Activated T-helper 1 cell treated with anti-CD3 and anti-CD28 coated beads, Interleukin-12 subunit alpha, Interleukin-12 subunit beta, Interleukin-2, Interleukin-4 antibody, amounts not matched to agents 30 ng/mL and 10 ng/mL and 1 ng/mL, durations not matched to agents 14 hours and 24 hours and 36 hours (primary cell): ENCODE measurements at regions not wholly inside any gene's neighbourhood (a gene's known extent, or its start where the extent isn't known, plus 50 kb on each side); places are given as distances from the start of the nearest gene placed in this dataset.

Experiments used
- DNase-seq: peaks from one replicate; pipeline ENCODE4 v3.0.0; 2021; ENCODE audit warnings: low spot score
- H3K27ac Mint-ChIP-seq: one replicate; pipeline ENCODE4 v1.8.0; 2021; ENCODE audit warnings: mild to moderate bottlenecking, mixed read lengths
- H3K27me3 Mint-ChIP-seq: one replicate; pipeline ENCODE4 v1.8.0; 2022; ENCODE audit warnings: mild to moderate bottlenecking, moderate library complexity, mixed read lengths; ENCODE audit not compliant: insufficient read depth
- H3K36me3 Mint-ChIP-seq: one replicate; pipeline ENCODE4 v1.8.0; 2021; ENCODE audit warnings: low read depth, mixed read lengths
- H3K4me1 Mint-ChIP-seq: one replicate; pipeline ENCODE4 v1.8.0; 2021; ENCODE audit warnings: low read depth, mixed read lengths
- H3K4me3 Mint-ChIP-seq: one replicate; pipeline ENCODE4 v1.8.0; 2021; ENCODE audit warnings: mild to moderate bottlenecking, moderate library complexity, mixed read lengths
- H3K9me3 Mint-ChIP-seq: one replicate; pipeline ENCODE4 v1.8.0; 2021; ENCODE audit warnings: mixed read lengths
- intact Hi-C: fragments of 100-400 bp; cut with micrococcal nuclease; formaldehyde crosslinking; loops from one replicate; pipeline ENCODE4 v1.15.1; 2024

DNA sequence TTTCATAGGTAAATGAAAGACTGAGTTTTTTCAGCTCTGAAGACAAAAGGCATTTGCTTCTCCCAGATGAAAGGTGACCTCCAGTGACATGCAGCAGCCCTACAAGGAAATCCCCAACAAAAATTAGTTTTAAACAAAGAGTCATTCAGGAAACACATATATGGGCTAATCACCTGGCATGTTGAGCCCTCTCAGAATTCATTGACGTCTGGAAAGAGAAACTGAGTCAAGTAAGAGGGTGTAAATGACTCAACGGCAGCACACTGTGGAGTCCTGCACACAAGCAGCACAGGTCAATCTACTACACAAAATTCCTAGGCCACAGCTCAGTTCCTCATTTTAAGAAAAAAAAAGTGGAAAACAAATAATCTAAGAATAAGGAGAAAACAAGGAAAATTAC, 592.3 kb downstream of the EPHA7 start:
- Mint-ChIP-seq H3K9me3 (no peaks in the 10 kb centered on the region), H3K27me3 (no peaks in the 10 kb centered on the region), H3K27ac (no peak overlapping the region), H3K36me3 (no peaks in the 10 kb centered on the region), H3K4me1 (no peaks in the 10 kb centered on the region), H3K4me3 (no peak overlapping the region)
- no peak for DNase-seq
- intact Hi-C loops = no loop called here

DNA sequence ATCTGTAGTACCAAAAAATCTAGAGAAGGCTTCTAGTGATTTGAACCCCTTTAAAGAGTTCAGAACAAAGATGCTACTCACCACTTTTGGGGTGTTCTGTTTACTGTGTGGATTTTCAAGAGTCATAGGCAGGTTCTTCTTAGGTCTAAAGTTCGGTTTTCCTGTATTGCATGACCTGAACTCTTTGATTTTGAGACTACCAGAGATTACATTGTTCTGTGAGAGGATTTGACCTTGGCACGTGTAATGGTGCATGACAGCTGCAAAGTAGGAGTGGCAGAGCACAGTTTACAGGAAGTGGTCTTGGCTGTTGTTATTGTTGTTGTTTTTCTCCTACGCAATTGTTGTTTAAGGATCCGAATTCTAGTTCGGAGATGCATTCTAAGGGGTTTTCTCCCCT, 592.7 kb downstream of the EPHA7 start:
- no peak overlapping the region for H3K27ac Mint-ChIP-seq
- intact Hi-C loops = no loop called here
- H3K9me3 Mint-ChIP-seq = no peaks in the 10 kb centered on the region
- no peak overlapping the region for H3K4me3 Mint-ChIP-seq
- H3K4me1 Mint-ChIP-seq = no peaks in the 10 kb centered on the region
- H3K27me3 Mint-ChIP-seq = no peaks in the 10 kb centered on the region
- H3K36me3 Mint-ChIP-seq = no peaks in the 10 kb centered on the region
- DNase-seq = no peak

DNA sequence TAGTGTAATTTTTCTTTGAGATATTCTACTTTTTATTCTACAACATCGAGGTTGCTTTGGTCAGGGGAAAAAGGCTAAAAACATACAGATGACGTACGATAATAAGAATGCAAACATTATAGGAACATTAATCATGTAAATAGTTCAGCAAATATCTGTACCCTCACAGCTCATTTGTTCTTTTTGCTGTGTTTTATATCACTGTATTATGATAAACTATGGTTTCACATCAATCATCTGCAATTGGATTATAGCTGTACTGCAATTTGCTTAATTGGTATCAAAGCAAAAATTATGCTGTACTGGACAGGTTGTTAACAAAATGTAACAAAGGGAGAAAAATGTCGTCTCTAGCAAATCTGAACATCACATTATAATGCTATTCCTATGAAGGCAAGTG, 597.1 kb downstream of the EPHA7 start:
- H3K4me1 Mint-ChIP-seq = no peaks in the 10 kb centered on the region
- no peaks in the 10 kb centered on the region for H3K27me3 Mint-ChIP-seq
- no peak overlapping the region for H3K27ac Mint-ChIP-seq
- no peak for DNase-seq
- H3K36me3 Mint-ChIP-seq = no peaks in the 10 kb centered on the region
- no peak overlapping the region for H3K4me3 Mint-ChIP-seq
- no peaks in the 10 kb centered on the region for H3K9me3 Mint-ChIP-seq
- intact Hi-C loops = no loop called here

DNA sequence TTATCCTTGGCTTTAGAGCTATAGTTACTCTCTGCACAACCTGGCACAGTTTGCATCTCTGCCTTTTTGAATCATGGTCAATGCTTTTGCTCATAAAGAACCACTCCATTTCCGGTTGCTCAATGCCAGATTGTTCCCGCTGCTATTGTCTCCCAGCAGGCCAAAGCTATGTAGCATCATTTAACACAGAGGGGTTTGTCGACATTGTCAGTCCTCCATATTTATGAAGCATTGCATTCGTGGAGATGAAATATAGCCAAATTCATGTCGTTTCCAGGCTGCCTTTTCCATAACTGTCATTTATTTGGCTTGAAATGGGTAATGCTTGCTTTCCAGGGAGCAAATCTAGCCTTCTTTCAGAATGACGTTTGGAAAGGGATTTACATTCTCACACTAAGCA, 598.8 kb downstream of the EPHA7 start:
- H3K9me3 Mint-ChIP-seq = no peaks in the 10 kb centered on the region
- intact Hi-C loops = no loop called here
- H3K36me3 Mint-ChIP-seq = no peaks in the 10 kb centered on the region
- DNase-seq = no peak
- no peak overlapping the region for H3K27ac Mint-ChIP-seq
- H3K4me3 Mint-ChIP-seq = no peak overlapping the region
- no peaks in the 10 kb centered on the region for H3K27me3 Mint-ChIP-seq
- no peaks in the 10 kb centered on the region for H3K4me1 Mint-ChIP-seq

DNA sequence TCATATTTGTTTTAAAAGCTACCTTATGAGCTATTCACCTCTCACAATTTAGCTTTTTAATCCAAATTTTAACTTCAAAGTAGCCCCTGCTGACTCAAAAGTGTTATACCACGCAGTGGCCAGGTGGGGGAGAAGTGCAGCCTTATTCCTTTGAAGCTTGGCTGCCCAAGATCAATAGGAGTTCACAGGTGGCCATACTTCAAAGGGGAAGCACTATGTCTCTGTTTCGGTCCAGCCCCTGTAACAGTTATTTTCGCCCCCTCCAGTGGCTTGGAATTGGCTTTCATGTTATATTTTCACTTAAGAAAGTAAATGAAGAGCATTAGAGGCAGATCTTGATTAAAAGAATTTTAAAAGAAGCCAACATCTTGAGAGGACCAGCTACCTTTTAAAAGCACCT, 608.4 kb downstream of the EPHA7 start:
- Mint-ChIP-seq H3K36me3 (no peaks in the 10 kb centered on the region), H3K27ac (no peak overlapping the region), H3K9me3 (no peaks in the 10 kb centered on the region), H3K4me1 (no peaks in the 10 kb centered on the region), H3K27me3 (no peaks in the 10 kb centered on the region), H3K4me3 (no peak overlapping the region)
- DNase-seq = no peak
- intact Hi-C loops = no loop called here

DNA sequence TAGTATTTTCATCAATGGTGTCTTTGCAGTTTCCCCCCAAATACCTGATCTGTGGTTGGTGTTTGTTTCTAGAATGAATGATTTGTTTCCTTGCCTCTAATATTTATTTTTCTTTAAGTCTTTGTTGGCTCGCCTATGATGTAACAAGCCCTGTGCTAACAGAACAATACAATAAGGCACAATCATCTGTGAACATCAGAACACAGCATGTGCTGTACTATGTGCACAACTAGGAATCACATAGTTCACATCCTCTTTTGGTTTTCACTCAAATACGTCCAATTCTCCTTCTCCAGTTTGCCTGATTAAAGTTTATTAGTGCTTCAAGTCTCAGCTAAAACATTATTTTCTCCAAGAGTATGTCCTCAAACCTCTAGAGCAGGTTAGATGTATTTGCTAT, 613.1 kb downstream of the EPHA7 start:
- intact Hi-C loops = no loop called here
- no peak for DNase-seq
- no peaks in the 10 kb centered on the region for H3K27me3 Mint-ChIP-seq
- no peaks in the 10 kb centered on the region for H3K36me3 Mint-ChIP-seq
- no peaks in the 10 kb centered on the region for H3K4me1 Mint-ChIP-seq
- no peaks in the 10 kb centered on the region for H3K9me3 Mint-ChIP-seq
- H3K4me3 Mint-ChIP-seq = no peak overlapping the region
- H3K27ac Mint-ChIP-seq = no peak overlapping the region

DNA sequence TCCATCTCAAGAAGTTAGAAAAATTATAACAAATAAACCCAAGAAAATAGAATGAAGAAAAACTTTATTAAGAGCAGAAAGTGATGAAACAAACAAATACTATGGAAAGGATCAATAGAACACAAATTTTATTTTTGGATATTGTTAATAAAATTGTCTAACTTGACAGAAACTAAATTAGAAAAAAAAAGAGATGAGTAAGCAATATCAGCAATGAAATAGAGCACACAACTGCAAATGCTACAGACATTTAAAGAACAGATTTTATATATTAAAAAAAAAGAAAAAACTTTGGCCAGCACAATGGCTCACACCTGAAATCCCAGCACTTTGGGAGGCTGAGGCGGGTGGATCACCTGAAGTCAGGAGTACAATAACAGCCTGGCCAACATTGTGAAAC, 628.0 kb downstream of the EPHA7 start:
- H3K27me3 Mint-ChIP-seq = no peaks in the 10 kb centered on the region
- H3K36me3 Mint-ChIP-seq = no peaks in the 10 kb centered on the region
- intact Hi-C loops = no loop called here
- no peak overlapping the region for H3K27ac Mint-ChIP-seq
- no peak overlapping the region for H3K4me3 Mint-ChIP-seq
- DNase-seq = no peak
- H3K9me3 Mint-ChIP-seq = no peaks in the 10 kb centered on the region
- H3K4me1 Mint-ChIP-seq = no peaks in the 10 kb centered on the region

DNA sequence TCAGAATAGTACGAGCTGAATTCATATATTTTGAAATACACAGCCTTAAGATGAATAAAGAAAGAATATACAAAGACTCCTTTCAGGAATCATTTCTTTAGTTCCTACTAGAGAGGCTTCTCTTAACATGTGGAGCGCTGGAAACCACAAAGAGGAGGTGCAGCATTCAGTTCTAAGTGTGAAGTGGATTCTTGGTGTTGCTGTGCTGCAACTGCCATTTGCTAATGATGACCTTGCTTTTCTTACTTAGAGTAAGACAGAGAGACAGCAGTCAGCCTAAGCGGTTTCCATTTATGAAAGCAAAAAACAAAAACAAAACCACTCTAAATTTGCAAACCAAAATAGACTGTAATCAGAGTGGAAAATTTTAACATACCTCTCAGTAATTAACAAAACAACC, 629.0 kb downstream of the EPHA7 start:
- Mint-ChIP-seq H3K27me3 (no peaks in the 10 kb centered on the region), H3K4me1 (no peaks in the 10 kb centered on the region), H3K36me3 (no peaks in the 10 kb centered on the region), H3K9me3 (no peaks in the 10 kb centered on the region), H3K27ac (no peak overlapping the region), H3K4me3 (no peak overlapping the region)
- no peak for DNase-seq
- intact Hi-C loops = no loop called here

DNA sequence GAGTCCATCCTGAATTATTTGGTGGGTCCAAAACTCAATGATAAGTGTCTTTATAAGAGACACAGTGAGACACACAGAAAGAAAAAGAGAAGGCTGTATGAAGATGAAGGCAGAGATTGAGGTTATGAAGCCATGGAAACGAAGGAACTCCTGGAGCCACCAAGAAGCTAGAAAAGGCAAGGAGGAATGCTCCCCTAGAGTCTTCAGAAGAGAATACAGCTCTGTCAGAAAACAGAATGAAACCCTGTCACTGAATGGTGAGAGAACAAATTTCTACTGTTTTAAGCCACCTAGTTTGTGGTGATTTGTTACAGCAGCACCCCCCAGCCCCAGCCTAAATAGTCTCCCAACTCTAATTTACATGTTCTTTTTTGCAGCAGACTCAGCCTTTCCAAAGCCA, 635.1 kb downstream of the EPHA7 start:
- intact Hi-C loops = no loop called here
- DNase-seq = no peak
- Mint-ChIP-seq H3K36me3 (no peaks in the 10 kb centered on the region), H3K4me1 (no peaks in the 10 kb centered on the region), H3K4me3 (no peak overlapping the region), H3K27me3 (no peaks in the 10 kb centered on the region), H3K27ac (no peak overlapping the region), H3K9me3 (no peaks in the 10 kb centered on the region)

DNA sequence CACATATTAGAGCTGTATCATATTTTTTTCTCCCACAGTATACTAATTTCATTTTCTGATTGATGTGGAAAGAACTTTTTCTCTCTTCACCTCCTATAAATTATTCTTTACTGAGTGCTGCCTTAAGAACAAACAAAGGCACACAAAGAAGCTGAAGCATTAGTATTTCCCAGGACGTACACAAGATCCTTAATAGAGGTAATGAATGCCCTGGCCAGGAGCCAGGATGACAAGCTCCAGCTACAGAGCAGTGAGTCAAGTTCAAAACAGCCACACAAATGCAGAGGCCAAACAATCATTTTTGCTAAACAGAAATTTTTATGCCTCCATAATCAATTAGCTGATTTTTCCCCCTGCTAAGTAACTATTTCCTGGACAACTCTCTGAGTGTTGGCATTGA, 639.6 kb downstream of the EPHA7 start:
- Mint-ChIP-seq H3K4me3 (no peak overlapping the region), H3K4me1 (no peaks in the 10 kb centered on the region), H3K27me3 (no peaks in the 10 kb centered on the region), H3K9me3 (no peaks in the 10 kb centered on the region), H3K27ac (no peak overlapping the region), H3K36me3 (no peaks in the 10 kb centered on the region)
- intact Hi-C loops = no loop called here
- no peak for DNase-seq

DNA sequence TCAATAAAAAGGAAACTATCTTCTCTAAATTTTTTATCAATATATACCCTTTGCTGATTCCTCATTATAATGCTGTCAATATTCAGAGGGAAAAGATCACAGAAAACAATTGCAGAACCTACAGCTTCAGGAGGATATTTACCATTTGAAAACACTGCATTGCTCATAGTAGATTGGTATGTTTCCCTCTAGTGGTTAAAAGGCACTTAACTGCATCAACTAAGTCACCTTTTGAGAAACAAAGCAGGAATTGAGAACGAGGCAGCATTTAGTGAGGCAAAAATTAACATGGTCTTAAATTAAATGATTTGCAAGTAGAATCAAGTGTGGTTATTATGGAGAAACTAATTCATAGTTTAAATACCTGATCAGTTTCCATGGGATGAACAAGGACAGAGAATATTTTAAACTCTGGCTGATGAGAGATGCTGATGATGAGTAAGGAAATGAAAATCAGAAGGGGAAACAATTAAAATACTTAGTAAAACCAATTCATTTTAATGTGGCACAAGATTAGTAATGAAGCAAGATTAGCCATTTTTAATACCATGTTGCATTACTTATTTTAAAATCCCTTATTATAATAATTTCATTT, 642.1 kb downstream of the EPHA7 start:
- no peaks in the 10 kb centered on the region for H3K4me1 Mint-ChIP-seq
- no peaks in the 10 kb centered on the region for H3K36me3 Mint-ChIP-seq
- no peak overlapping the region for H3K4me3 Mint-ChIP-seq
- intact Hi-C loops = no loop called here
- no peak for DNase-seq
- H3K27ac Mint-ChIP-seq = no peak overlapping the region
- no peaks in the 10 kb centered on the region for H3K27me3 Mint-ChIP-seq
- no peaks in the 10 kb centered on the region for H3K9me3 Mint-ChIP-seq

DNA sequence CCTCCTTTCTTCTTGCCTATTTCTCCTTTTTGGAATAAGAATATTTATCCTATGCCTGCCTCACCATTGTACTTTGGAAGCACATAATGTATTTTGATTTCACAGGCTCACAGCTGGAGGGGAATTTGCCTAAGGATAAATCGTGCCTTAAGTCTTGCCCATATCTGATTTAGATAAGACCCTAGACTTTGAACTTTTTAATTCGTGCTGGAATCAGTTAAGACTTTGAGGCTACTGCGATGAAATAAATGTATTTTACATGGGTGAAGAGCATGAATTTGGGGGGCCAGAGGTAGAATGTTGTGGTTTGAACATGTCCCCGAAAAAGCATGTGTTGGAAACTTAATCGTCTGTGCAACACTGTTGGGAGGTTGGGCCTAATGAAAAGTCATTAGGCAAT, 648.8 kb downstream of the EPHA7 start:
- Mint-ChIP-seq H3K4me3 (no peak overlapping the region), H3K36me3 (no peaks in the 10 kb centered on the region), H3K27me3 (no peaks in the 10 kb centered on the region), H3K4me1 (no peaks in the 10 kb centered on the region), H3K27ac (no peak overlapping the region), H3K9me3 (no peaks in the 10 kb centered on the region)
- no peak for DNase-seq
- intact Hi-C loops = no loop called here

DNA sequence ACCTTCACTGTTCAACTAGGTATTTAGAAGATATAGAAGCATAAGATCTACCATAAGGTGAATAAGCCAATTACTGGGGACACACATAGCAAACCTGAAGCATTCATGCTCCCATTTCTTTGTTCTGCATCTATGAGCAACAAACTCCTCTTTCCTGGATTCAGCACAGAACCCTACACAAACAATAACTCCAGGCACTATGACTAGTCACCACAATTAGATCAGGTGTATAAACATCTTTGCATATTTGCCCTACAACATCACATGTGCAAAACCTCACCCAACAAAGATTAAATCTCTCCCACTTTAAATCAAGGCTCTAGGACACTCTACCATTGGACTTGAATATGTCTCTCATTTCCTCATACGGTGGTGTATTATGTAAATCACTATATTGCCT, 652.3 kb downstream of the EPHA7 start:
- H3K27ac Mint-ChIP-seq = no peak overlapping the region
- H3K4me1 Mint-ChIP-seq = no peaks in the 10 kb centered on the region
- intact Hi-C loops = no loop called here
- H3K36me3 Mint-ChIP-seq = no peaks in the 10 kb centered on the region
- H3K4me3 Mint-ChIP-seq = no peak overlapping the region
- no peak for DNase-seq
- H3K9me3 Mint-ChIP-seq = no peaks in the 10 kb centered on the region
- no peaks in the 10 kb centered on the region for H3K27me3 Mint-ChIP-seq

DNA sequence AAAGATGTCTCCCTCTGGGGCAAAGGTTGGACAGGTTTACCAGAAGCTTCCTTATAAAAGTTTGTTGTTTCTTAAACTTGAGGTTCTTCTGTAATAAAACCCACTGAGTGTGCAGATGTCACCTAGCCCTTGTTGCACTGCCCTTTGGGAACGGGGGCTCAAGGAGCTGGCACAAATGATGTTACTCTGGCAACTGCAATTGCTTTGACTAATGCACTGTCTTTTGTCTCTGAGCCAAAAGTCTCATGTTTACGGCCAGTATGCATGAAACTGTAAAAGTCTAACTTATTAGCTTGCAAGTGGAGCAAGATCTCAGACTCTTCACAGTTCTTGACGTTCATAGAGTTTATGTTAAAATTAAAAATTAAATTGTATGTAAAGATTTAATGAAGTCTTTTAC, 655.7 kb downstream of the EPHA7 start:
- no peak overlapping the region for H3K4me3 Mint-ChIP-seq
- H3K4me1 Mint-ChIP-seq = no peaks in the 10 kb centered on the region
- no peaks in the 10 kb centered on the region for H3K9me3 Mint-ChIP-seq
- H3K27ac Mint-ChIP-seq = no peak overlapping the region
- no peaks in the 10 kb centered on the region for H3K27me3 Mint-ChIP-seq
- no peak for DNase-seq
- intact Hi-C loops = no loop called here
- H3K36me3 Mint-ChIP-seq = no peaks in the 10 kb centered on the region
